Frontal cortex (tissue), 3 donors: ENCODE measurements at regions not wholly inside any gene's neighbourhood (a gene's known extent, or its start where the extent isn't known, plus 50 kb on each side); places are given as distances from the start of the nearest gene placed in this dataset.
A peak's percentile ranks its signal among the peaks of the same experiment; 100 is the strongest.
"Not testable (repeated sequence)": the region's sequence is repeated elsewhere in the genome, so short reads cannot be mapped to it uniquely, and the experiment has no call there.

Source experiments
- DNase-seq, 2 donors: peaks; one replicate each; pipeline ENCODE4 v3.0.0; 2012; ENCODE audit warnings: low spot score in 2 of 2
- FAIRE-seq: peaks from 2 replicates; lab custom pipeline; 2012; peaks lifted over from hg19 to GRCh38; lab: Jason Lieb, UNC
- donor health status: control.
- donor health status: control.
- donor health status: control.

DNA sequence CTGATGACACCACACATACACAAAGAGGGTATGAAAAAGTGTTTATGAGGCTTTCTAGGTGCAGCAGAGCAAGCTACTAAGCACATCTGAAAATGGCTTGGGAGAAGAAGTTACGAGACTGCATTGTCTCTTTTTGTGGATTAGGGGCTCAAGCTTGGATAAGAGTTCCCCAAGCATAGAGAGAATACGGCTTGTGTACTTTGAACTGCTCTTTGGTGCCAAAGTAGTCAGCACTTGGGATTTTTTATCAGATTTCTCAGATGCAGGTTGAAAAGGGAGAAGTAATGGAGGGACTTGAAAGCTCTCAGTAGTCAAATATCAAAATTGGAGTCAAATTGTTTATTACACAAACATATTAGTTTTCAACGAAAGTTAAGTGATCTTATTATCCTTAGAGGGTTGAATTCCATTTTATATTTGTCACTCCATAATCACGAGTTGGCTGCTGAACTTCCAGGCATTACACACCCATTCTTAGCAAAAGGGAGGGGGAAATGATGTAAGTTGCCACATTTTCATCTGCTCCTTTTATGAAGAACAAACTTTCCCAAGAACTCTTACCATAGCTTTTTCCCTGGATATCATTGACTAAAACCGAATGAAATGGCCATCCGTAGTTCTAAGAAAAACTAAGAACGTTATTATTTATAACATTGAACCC, 1904.9 kb downstream of the PCDH7 start:
- FAIRE-seq (no peak), DNase-seq (no peak)

DNA sequence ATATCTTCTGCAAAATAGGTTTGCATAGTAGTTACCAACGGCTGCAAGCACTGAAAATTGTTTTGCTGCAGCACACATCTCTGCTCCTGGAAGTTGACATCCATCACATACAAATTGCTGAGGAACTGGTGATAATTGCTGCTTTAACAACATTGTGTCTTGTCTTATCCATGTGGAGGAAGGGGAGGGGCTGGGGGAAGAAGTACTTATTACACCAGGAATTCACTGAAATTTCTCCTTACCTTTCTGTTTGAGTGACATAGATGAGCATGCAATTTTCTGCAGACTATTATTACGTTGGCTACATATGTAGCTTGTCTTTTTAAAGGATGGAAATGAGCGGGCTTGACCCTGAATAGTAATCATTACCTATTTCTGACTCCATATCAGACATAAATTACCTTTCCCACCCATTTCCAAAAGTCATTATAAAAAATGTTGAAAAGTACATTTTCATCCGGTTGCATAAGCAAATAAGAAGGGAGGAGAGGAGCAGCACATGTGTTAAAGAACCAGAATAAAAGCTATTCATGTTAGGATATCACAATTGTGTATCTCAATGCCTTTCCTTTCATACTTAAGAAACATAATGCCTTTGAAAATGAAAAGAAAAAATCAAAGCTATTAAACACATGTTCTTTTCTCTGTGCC, 1905.6 kb downstream of the PCDH7 start:
- no peak for FAIRE-seq

DNA sequence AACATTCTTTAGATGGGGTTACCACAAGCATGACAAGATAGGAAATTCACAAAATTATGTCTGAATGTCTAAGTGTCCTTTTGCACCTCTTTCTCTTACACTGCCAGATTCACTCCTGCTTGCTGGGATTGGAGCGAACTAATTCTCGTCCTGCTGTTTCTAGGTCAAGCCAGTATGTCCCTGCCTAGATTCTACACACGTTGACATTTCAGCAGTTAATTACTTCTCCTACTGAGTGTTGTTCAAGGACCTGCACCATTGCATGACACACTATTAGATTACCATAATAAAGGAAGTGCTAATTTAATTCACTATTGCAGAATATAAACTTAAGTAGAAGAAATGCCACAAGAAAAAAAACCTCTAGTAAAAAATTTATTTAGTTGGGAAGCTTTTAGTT, 1911.7 kb downstream of the PCDH7 start:
- no peak for FAIRE-seq
- no peak for DNase-seq

More for the DNA sequence above, 1905.6 kb downstream of the PCDH7 start:
- no peak for DNase-seq

DNA sequence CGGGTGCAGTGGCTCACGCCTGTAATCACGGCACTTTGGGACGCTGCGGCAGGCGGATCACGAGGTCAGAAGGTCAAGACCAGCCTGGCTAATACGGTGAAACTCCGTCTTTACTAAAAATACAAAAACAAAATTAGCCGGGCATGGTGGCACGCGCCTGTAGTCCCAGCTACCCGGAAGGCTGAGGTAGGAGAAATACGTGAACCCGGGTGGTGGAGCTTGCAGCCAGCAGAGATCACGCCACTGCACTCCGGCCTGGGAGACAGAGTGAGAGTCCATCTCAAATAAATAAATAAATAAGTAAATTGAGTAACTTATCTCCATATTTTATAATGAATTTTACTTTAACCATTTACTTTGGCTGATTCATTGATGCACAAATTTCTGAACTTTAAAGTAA, 1913.3 kb downstream of the PCDH7 start:
- DNase-seq: no peak
- FAIRE-seq: no peak

DNA sequence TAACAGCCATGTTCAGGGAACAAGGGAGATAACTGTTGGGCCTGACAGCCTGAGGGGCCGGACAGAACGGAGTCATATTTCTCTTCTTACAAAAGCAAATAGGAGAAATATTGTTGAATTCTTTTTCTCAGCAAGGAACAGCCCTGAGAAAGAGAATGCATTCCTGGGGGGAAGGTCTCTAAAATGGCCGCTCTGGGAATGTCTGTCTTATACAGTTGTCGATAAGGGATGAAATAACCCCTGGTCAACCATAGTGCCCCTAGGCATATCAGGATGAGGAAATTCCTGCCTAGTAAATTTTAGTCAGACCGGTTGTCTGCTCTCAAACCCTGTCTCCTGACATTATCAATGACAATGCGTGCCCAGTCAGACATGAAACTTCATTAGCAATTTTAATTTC, 1925.5 kb downstream of the PCDH7 start:
- no peak for DNase-seq
- no peak for FAIRE-seq

DNA sequence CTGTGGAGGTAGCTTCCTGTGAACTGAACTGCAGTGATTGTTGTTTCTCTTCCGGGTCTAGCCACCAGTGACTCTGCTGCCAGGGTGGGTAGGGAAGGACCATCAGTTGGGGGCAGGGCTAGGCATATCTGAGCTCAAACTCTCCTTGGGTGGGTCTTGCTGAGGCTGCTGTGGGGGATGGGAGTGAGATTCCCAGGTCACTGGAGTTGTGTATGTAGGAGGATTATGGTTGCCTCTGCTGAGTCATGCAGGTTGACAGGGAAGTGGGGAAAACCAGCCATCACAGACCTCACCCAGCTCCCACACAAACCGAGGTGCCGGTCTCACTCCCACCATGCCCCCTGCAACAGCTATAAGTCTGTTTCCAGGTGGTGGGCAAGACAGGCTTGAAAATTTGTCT, 1937.8 kb downstream of the PCDH7 start:
- DNase-seq (no peak), FAIRE-seq (no peak)

DNA sequence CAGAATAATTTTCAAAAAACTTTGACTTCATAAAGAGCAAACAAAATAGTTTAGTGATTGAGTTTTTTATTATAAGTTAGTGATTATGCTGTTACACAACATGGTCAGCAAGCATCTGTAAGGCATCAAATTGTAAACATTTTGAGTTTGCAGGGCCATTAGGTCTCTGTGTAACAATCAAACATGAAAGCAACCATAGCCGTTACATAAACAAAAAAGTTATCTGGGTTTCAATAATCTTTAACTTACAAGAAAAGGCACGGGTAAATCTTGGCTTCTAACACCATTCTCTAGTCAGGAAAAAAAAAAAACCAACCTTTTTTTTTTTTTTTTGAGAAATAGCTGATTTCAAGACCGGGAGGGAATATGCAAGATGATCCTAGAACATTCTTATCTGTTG, 1941.1 kb downstream of the PCDH7 start:
- FAIRE-seq: no peak
- no peak for DNase-seq

DNA sequence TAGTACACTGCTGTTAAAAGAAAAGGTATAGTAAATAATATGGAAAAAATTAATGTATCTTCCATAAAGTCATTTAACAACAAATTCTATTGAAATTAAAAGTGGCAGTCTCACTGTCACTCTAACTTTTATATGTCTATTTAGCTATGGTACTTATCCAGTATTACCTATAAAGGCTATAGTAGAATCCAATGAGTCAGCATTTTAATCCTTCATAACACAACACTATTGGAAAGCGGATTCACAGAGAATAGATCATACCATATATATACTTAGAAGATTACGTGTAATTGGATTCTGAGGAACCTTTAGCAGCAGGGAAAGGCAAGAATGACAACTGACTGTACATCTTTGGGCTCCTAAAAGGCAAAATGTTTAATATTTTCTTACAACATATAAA, 1942.6 kb downstream of the PCDH7 start:
- DNase-seq (no peak), FAIRE-seq (no peak)

DNA sequence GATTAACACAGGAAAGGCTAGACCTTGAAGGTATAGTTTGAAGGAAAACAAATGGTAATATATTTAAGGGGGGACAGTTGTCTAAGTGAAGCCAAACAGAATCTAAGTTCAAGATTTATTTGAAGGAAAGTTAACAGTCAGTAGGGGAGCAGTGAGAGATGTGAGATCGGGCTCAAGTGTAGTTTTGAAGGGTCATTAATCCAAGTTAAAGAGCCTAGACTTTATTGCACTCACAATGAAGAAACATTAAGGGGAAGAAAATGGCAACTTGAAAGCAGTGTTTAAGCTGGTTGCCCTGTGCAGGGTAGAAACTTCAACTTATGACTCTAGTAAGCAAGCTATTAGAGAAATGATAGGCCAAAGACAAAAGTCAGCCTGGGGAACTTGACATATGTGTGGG, 1952.2 kb downstream of the PCDH7 start:
- DNase-seq: no peak
- FAIRE-seq: no peak

DNA sequence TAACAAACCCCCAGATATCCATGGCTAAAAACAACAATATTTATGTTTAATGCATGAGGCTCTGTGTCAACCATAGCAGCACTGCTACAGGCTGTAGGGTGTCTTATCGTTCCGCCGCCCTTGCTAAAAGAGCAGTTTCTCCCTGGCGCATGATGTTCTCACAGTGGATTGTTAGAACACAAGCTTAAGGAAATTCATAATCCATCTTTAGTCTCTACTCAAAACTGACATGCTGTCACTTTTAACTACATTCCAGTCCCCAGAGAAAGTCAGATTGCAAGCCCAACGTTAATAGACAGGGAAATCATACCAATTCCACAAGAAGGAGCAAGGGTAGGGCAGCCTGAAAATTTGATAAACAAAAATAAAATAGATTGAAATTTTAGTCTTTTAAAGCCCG, 1960.8 kb downstream of the PCDH7 start:
- FAIRE-seq (no peak), DNase-seq (no peak)

DNA sequence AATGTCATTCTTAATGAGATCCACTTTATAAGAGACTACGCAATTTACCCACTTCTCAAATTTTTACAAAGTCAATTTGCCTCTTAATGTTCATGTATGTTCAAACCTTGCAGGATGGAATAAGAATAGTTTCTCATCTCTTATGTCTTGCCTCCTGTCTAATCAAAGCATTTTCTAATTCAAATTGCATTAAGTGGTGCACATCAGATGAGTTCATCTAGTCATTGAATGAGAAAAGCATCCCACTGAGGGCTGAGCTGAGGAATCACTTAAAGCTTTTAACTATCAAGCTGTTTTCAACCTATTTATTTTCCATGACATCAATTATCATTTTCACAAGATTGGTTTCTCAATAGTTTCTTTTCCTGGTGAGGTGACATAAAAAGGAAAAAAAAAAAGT, 1964.0 kb downstream of the PCDH7 start:
- DNase-seq (no peak), FAIRE-seq (no peak)

DNA sequence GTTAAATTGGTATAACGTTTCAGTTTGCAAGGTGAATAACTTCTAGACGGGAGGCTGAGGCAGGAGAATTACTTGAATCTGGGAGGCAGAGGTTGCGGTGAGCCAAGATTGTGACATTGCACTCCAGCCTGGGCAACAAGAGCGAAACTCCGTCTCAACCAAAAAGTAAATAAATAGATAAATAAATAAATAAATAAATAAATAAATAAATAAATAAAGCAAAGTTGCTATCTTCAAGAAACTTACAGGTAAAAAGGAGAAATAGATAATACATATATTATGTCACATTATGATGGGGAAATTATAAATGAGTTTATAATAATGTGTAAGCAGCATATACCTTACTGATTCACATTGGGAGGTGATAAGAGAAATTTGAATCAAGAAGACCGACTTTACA, 1966.0 kb downstream of the PCDH7 start:
- peak; percentile 48 for FAIRE-seq
- no peak for DNase-seq

DNA sequence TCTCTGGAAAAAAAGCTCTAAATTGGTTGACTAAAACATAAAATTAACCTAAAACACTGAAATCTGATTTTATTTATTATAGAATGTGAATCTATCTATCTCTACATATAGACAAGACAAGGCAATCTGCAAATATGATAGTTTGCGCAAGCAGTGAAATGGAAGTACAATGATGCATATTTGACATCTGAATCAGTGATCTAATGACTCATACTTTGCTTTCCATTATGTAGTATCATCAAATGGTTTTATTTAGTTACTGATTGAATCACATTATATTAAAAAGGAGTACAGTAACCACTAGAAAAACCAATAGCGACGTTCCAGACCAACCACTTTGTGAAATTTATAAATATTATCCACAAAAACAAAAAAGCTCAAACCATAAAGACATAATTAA, 1969.3 kb downstream of the PCDH7 start:
- DNase-seq: no peak
- FAIRE-seq: peak; percentile 60

DNA sequence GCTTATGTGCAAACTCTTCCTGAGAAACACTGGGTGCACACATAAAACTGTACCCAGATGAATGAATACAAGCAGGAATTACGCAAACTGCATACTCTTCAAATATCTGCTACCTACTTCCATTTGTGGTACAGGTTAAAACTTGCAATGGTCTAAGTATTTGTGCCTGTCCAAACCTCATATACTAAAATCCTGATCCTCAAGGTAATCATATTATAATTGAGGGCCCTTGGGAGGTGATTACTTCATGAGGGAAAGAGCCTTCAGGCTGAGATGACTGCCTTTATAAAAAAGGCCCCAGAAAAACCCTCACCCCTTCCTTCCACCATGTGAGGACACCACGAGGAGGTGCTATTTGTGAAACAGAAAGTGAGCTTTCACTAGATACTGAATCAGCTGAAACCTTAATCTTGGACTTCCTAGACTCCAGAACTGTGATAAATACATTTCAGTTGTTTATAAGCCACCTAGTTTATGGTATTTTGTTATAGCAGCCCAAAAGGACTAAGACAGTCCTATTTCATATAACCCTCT, 1977.2 kb downstream of the PCDH7 start:
- DNase-seq: no peak
- FAIRE-seq: no peak

DNA sequence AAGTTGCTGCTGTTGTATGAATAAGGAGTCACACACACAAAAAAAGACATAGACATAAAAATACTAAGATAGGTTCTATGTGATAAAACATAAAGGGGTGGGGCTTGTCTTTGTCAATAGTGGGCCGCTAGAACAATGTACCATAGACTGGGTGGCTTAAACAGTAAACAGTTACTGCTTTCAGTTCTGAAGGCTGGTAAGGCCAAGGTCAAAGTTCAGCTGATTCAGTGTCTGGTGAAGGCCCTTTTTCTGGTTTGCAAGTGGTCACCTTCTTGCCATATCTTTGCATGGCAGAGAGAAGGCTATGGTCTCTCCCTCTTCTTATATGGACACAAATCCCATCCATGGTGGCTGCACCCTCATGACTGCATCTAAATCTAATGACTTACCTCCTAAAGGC, 1980.7 kb downstream of the PCDH7 start:
- DNase-seq (no peak), FAIRE-seq (no peak)

DNA sequence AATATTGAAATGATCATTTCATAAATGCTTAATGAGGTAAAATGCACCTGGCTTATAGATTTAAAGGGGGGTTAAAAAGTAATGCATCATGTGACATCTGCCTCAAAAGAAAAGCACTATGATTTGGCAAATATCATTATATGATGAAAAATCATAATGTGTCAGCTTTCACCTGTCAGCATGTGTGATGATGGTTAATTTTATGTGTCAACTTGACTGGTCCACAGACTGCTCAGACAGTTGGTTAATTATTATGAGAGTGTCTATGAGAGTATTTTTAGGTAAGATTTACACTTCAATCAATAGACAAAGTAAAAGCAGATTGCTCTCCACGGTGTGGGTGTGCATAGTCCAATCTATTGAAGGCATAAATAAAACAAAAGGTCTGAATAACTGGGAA, 1986.7 kb downstream of the PCDH7 start:
- DNase-seq (no peak), FAIRE-seq (no peak)

DNA sequence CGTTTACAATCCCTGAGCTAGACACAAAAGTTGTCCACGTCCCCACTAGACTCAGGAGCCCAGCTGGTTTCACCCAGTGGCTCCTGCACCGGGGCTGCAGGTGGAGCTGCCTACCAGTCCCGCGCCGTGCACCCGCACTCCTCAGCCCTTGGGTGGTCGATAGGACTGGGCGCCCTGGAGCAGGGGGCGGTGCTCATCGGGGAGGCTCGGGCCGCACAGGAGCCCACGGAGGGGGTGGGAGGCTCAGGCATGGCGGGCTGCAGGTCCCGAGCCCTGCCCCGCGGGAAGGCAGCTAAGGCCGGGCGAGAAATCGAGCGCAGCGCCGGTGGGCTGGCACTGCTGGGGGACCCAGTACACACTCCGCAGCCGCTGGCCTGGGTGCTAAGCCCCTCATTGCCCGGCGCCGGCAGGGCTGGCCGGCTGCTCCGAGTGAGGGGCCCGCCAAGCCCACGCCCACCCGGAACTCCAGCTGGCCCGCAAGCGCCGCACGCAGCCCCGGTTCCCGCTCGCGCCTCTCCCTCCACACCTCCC, 1996.0 kb downstream of the PCDH7 start:
- not testable (repeated sequence) for FAIRE-seq, DNase-seq

DNA sequence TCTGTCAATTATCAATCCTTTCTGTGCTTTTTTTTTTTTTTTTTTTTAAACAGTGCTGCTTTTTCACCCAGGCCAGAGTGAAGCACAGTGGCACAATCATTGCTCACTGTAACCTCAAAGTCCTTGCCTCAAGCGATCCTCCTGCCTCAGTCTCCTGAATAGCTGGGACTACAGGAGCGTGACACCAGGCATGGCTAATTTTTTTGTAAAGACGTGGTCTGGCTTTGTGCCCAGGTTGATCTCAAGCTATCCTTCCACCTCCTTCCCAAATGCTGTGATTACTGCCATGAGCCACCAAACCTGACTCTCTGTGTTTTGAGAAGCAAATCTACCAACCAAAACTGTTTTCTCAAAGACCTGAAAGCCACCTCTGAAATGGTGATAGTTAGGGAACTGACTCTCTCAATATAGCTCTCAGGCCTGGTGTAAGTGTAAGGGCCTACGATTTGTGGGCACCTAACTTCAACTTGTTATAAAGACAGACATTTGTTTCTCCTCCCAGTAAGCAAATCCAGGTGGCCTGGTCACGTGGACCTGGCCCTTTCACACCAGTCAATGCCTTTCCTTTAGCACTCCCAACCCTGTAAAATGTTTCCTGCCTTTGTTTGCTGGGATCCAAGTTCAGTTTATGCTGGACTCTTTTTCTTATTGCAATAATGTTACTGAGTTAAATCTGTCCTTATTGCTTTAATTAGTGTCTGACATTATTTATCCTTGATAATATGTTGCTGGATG, 2015.9 kb downstream of the PCDH7 start:
- FAIRE-seq (no peak), DNase-seq (no peak)

DNA sequence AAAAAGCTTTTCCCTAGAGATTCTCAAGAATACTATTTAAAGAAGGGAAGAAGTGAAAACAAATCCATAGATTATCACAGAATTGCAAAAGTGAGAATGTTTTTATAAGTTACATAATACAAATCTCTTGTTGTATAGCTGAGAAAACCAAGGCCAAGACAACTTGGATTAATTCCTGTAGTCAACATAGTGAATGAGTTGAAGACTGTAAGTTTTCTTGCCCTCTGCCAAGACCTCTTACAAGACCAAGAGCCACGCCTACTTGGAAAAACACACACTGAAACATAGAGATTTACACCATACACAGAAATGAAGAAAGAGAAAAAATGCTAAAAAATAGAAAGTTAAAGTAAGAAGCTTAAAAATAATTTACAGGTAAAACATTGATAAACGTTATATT, 2024.0 kb downstream of the PCDH7 start:
- no peak for FAIRE-seq
- DNase-seq: no peak

DNA sequence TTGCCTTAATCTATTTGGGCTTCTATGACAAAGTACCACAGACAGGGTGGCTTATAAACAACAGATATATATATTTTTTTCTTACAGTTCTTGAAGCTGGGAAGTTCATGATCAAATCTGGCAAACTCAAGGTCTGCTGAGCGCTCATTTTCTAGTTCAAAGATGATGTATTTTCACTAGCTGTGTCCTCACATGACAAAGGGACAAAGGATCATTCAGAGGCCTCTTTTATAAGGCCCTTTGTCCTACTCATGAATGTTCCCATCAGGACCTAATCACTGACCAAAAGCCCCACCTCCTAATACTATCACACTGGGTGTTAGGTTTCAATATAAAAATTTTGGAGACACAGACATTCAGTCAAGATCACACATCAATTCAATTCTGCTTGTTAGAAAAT, 2025.2 kb downstream of the PCDH7 start:
- DNase-seq: no peak
- no peak for FAIRE-seq

DNA sequence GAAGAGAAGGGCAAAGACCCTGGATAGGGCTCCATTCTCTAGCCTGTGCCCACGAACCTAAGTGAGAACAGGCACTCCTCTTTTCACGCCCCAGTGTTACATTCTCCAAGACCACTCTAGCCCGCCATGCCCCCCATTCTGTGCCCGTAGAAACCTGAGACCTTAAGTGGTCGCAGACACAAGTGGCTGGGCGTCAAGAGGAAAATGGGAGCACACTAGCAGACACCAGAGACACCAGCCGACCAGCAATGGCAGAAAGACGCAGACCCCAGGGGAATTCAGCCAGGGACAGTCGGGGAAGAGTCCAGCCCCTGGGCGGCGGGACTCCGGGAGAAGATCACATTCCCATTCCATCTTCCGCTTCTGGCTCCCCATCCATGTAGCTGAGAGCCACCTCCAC, 2027.9 kb downstream of the PCDH7 start:
- DNase-seq: no peak
- FAIRE-seq: no peak
